IPS-15b (cell line): ENCODE measurements at regions not wholly inside any gene's neighbourhood (a gene's known extent, or its start where the extent isn't known, plus 50 kb on each side); places are given as distances from the start of the nearest gene placed in this dataset.

Source experiments
- H3K27me3 ChIP-seq: one replicate; pipeline ENCODE4 v1.6.1; 2013; ENCODE audit warnings: low read length; ENCODE audit not compliant: control insufficient read depth, insufficient read depth
- H3K36me3 ChIP-seq: one replicate; pipeline ENCODE4 v1.6.1; 2013; ENCODE audit warnings: low read length; ENCODE audit not compliant: control insufficient read depth, insufficient read depth
- H3K4me1 ChIP-seq: one replicate; pipeline ENCODE4 v1.6.1; 2013; ENCODE audit warnings: mild to moderate bottlenecking, low read length; ENCODE audit not compliant: control insufficient read depth, insufficient read depth
- H3K4me3 ChIP-seq: one replicate; pipeline ENCODE4 v1.5.1; 2013; ENCODE audit warnings: low read depth, low read length
- H3K9ac ChIP-seq: one replicate; pipeline ENCODE4 v1.6.1; 2013; ENCODE audit warnings: low read depth, mild to moderate bottlenecking, low read length
- H3K9me3 ChIP-seq: one replicate; pipeline ENCODE4 v1.6.1; 2013; ENCODE audit warnings: mild to moderate bottlenecking, low read length; ENCODE audit not compliant: control insufficient read depth, insufficient read depth

DNA sequence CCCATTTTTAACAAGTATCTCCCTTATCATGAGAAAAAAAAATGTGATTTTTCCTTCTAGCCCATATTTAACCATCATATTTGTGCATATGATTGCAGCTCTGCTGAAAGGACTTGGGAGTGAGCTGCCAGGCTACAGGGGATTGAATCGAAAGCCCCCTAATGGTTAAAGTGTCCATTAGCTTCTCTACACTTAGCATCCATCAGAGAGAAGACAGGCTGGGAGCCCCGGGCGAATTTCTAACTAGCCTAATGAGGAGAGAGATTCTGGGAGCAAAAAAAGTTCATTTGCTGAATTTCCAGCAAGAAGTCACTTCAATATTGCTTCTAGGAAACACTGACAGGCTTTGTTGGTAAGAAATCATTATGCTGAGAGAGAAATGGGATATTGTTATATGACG lies 848.8 kb downstream of the TDRD15 start:
- H3K36me3 ChIP-seq: no peaks in the 10 kb centered on the region
- H3K27me3 ChIP-seq: no peaks in the 10 kb centered on the region
- no peaks in the 10 kb centered on the region for H3K4me1 ChIP-seq
- H3K9ac ChIP-seq: no peak overlapping the region
- no peak overlapping the region for H3K4me3 ChIP-seq
- no peaks in the 10 kb centered on the region for H3K9me3 ChIP-seq

DNA sequence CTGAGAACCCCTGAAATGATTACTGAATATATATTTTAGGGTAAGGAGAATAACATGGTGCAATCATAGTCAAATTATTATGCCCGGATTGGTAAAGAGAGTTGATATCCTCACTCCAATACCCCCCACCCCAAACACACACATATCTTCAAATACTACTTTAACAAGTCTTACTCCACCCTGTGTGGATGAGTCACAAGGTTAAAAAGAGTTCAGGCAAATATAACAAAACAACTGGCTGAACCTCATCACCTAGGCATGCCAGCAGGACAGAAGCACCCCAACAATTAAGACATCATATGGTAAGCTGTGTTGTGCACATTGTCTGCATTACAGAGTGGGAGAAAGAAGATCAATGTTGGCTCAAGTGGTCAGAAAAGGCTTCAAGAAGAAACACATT lies 857.4 kb downstream of the TDRD15 start:
- Histone ChIP-seq H3K4me3 (no peak overlapping the region), H3K9ac (no peak overlapping the region), H3K9me3 (no peaks in the 10 kb centered on the region), H3K4me1 (no peaks in the 10 kb centered on the region), H3K27me3 (no peaks in the 10 kb centered on the region), H3K36me3 (no peaks in the 10 kb centered on the region)

DNA sequence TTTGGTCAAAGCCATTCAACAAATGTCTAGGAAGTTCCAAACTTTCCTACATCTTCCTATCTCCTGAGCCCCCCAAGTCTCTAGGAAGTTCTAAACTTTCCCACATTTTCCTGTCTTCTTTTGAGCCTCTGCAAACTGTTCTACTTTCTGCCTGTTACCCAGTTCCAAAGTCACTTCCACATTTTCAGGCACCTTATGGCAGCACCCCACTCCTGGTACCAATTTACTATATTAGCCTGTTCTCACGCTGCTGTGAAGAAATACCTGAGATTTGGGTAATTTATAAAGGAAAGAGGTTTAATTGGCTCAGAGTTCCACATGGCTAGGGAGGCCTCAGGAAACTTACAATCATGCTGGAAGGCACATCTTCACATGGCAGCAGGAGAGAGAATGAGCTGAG lies 869.2 kb downstream of the TDRD15 start:
- peaks cover 4% of the 10 kb centered on the region for H3K9me3 ChIP-seq
- H3K4me1 ChIP-seq: no peaks in the 10 kb centered on the region
- no peak overlapping the region for H3K4me3 ChIP-seq
- H3K36me3 ChIP-seq: no peaks in the 10 kb centered on the region
- H3K9ac ChIP-seq: no peak overlapping the region
- no peaks in the 10 kb centered on the region for H3K27me3 ChIP-seq

DNA sequence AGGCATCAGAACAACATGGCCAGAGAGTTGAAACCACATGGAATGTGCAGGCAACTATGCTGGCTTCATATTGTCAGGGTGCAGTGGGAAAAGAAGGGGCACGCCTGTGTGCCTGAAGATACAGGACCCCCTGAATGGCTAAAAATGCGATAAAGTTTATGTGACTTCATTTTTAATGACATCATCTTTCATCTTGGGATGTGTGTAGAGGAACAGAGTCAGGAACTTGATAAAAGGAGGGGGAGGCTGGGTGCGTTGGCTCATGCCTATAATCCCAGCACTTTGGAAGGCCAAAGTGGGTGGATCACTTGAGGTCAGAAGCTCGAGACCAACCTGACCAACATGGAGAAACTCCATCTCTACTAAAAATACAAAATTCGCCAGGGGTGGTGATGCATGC lies 872.6 kb downstream of the TDRD15 start:
- Histone ChIP-seq H3K36me3 (no peaks in the 10 kb centered on the region), H3K27me3 (no peaks in the 10 kb centered on the region), H3K9me3 (peaks cover 4% of the 10 kb centered on the region), H3K4me3 (no peak overlapping the region), H3K4me1 (no peaks in the 10 kb centered on the region), H3K9ac (no peak overlapping the region)

DNA sequence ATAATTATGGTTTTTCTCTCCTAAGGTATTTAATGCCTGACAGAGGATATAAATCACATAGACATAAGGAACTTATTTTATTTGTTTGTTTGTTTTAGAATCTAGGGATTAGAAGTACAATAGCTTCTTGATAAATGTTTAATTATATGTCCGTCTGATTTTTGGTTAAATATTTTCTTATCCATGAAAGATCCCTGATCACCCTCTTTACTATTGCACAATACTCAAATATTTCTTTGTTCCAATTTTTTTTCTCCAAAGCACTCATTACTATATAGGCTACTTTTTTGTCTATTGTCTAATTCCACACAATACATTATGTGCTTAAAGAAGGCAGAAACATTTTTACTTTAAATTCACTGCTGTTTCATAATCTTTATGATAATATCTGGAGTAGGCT lies 875.8 kb downstream of the TDRD15 start:
- Histone ChIP-seq H3K9ac (no peak overlapping the region), H3K36me3 (no peaks in the 10 kb centered on the region), H3K9me3 (no peaks in the 10 kb centered on the region), H3K27me3 (no peaks in the 10 kb centered on the region), H3K4me3 (no peak overlapping the region), H3K4me1 (no peaks in the 10 kb centered on the region)

DNA sequence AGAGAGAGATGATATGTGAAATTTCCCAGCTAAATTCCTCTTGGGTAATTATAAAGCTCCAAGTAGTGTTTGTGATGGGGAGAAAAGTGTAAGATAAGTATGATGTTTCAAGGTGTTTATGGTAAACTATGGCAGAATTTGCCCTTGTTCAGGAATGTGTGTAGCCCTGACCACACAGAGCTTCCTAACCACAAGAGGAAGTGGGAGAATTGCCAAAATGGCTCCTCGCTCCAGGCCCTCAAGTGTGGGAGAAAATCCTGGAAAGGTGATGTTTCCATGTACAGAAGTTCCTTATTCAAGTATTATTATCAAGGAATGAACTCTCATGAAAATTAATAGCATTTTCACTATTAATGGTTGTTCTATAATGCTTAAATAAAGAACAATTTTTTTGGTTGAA lies 878.3 kb downstream of the TDRD15 start:
- Histone ChIP-seq H3K27me3 (no peaks in the 10 kb centered on the region), H3K36me3 (no peaks in the 10 kb centered on the region), H3K9me3 (no peaks in the 10 kb centered on the region), H3K4me3 (no peak overlapping the region), H3K4me1 (no peaks in the 10 kb centered on the region), H3K9ac (no peak overlapping the region)

DNA sequence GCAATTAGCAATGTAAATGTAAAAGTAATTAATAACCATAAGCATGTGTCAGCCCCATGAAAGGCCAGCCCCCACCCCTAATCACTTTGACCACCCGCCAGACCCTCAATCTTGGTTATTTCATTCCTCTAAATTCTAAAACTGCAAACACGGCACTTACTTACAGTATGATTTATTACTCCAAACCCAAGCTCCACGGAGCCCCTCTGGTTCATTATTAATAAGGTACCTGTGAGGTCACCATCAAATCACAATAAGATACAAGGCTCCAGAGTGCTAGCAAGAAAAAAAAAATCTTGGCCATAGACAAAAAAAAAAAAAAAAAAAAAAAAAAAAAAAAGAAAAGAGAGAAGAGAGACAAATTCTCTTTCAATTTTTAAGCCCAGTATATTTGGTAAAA lies 879.5 kb downstream of the TDRD15 start:
- Histone ChIP-seq H3K36me3 (no peaks in the 10 kb centered on the region), H3K4me1 (no peaks in the 10 kb centered on the region), H3K9me3 (no peaks in the 10 kb centered on the region), H3K4me3 (no peak overlapping the region), H3K27me3 (no peaks in the 10 kb centered on the region), H3K9ac (no peak overlapping the region)

DNA sequence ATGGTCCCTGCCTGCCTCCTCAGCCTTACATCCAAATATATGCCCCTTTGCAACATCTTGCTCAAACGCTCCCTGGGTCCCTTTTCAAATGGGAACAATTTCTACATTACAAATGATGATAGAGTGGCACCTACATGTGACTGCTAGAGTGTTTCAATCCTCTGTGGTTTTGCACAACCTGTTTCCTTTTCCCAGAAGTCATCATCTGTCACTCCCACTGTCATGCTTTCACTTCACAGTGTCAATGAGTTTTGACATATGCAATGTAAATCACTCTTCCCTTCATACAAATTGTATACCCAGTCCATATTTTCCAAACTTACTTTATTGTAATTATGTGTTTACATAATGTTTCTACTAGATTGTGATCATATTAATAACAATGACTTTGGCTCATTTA lies 887.3 kb downstream of the TDRD15 start:
- H3K36me3 ChIP-seq: no peaks in the 10 kb centered on the region
- H3K27me3 ChIP-seq: no peaks in the 10 kb centered on the region
- no peak overlapping the region for H3K9ac ChIP-seq
- H3K9me3 ChIP-seq: no peaks in the 10 kb centered on the region
- H3K4me3 ChIP-seq: no peak overlapping the region
- peaks cover 5% of the 10 kb centered on the region for H3K4me1 ChIP-seq

DNA sequence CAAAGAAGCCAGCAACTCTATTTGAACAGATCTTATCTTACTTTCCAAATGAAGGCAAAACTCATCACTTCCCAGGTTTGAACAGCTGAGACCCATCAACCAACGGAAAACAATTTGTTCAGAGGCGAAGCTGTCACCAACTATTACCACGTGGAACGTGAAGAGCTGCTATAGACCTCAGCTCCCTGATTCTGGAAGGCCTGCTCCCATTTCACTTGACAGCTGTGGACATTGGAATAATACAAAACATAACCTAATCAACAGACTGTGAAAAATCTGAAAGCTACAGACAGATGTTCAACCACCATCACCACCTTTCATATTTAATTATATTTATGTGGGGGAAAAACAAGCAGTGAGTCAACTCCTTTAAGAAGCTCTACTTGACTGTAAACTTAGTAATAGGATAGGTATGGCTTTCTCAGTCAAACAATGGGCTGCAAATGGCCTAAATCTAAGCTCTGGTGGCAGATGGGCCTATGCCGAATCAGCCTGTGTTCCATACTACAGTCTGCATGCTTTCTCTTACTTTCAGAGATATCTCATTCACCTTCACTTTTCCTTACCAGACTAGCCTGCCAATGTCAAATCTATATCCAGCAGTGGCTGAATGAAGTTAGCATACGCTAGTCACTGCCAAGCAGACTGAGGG lies 896.4 kb downstream of the TDRD15 start:
- H3K36me3 ChIP-seq: no peaks in the 10 kb centered on the region
- no peaks in the 10 kb centered on the region for H3K27me3 ChIP-seq
- H3K9ac ChIP-seq: no peak overlapping the region
- no peak overlapping the region for H3K4me3 ChIP-seq
- peaks cover 3% of the 10 kb centered on the region for H3K4me1 ChIP-seq
- H3K9me3 ChIP-seq: no peaks in the 10 kb centered on the region

DNA sequence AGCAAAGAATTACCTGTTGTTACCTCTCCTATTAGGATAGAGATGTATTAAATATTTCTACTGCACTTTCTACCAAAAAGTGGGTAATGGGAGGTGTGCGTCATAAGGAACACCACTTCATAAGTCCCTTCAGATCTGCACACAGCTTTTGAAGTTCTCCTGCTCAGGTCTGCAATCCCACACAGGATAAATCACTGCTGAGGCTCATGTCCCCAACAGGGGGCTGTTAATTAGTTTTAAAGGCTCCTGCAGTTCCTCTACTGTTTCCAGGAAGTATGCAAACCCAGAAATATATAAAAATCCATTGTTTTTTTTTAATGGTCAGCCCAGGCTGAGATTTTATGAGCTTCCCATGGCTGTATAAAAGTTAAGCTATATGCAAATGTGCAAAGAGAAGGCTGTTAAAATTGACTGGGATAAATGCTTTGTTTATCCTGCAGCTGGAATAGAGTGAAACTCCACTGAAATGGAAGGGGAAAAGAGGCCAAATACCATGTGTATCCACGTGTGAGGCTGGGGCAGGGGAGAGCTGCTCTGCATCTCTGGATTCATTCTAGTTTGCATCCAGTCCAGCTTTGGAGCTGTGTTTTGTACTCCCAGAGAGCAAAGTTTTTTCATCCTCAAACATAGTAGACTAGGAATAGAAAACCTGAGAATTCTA lies 903.7 kb downstream of the TDRD15 start:
- H3K9ac ChIP-seq: no peak overlapping the region
- H3K4me3 ChIP-seq: no peak overlapping the region
- H3K36me3 ChIP-seq: no peaks in the 10 kb centered on the region
- no peaks in the 10 kb centered on the region for H3K4me1 ChIP-seq
- no peaks in the 10 kb centered on the region for H3K27me3 ChIP-seq
- no peaks in the 10 kb centered on the region for H3K9me3 ChIP-seq

DNA sequence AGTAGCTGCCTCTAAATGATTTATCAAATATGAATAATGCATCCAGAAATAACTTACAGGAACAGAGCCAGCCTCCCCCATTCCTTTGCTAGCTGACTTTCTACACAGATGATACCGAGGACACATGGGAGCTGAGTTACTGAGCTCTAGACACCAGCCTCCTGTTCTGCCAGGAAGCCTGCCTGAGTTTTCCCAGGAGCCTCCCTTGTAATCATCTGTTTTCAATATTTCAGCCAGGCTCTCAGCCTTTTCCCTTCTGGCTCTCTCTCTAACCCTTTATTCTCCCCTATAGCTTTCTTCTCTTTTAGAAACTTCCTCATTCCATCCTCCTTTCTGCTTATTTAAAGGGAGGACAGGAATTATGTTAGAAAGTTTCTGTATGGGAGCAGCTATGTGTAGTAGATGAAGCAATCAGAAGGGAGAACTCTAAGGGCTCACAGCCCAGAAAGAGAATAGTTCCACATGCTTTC lies 911.6 kb downstream of the TDRD15 start:
- no peaks in the 10 kb centered on the region for H3K36me3 ChIP-seq
- H3K9me3 ChIP-seq: no peaks in the 10 kb centered on the region
- no peak overlapping the region for H3K9ac ChIP-seq
- H3K4me1 ChIP-seq: no peaks in the 10 kb centered on the region
- no peak overlapping the region for H3K4me3 ChIP-seq
- no peaks in the 10 kb centered on the region for H3K27me3 ChIP-seq

DNA sequence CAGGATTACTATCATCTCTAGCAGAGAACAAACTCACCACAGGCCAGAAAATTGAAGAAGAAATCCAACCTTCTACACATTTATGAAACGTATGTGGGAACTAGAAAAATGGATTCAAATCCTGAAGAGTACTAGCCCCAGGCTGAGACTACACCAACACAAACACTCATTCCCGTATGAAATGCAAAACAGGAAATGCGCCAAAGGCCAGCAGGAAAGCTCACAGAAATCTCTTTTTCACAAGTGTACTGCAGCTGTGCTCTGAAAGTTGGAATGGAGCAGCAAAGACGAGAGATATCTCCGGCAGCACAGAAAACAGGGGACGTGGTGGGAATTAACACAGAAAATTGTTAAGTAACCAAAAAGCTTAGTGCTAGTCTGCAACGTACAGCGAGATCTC lies 913.5 kb downstream of the TDRD15 start:
- Histone ChIP-seq H3K4me3 (no peak overlapping the region), H3K9me3 (no peaks in the 10 kb centered on the region), H3K27me3 (no peaks in the 10 kb centered on the region), H3K9ac (no peak overlapping the region), H3K36me3 (no peaks in the 10 kb centered on the region), H3K4me1 (no peaks in the 10 kb centered on the region)
